GM12892 (cell line): ENCODE measurements at regions not wholly inside any gene's neighbourhood (a gene's known extent, or its start where the extent isn't known, plus 50 kb on each side); places are given as distances from the start of the nearest gene placed in this dataset.

ENCODE experiments used
- POLR2A ChIP-seq: IDR thresholded peaks from 2 replicates; pipeline ENCODE4 v1.6.1; 2011; ENCODE audit warnings: low read depth, low read length, control low read depth
- POLR2AphosphoS5 ChIP-seq: IDR thresholded peaks from 2 replicates; pipeline ENCODE4 v1.6.1; 2011; ENCODE audit warnings: low read depth, low read length, control low read depth

DNA sequence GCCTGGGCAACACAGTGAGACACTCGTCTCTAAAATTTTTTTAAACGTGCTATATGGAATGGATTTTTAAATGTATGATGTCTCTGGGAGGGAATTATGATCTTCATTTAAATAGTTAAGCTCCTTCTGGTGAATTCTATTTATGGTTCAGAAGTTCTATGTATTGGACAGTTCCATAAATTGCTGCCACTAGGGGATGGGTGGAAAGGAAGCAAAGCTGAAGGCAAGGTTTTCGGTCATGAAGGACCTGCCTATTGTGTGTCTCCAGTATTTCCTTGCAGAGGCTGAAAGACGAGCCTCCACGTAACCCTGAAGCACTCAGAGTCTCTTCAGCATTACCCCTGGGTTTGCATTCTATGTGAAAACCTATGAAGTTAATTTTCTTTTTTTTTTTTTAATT, 451.5 kb upstream of the FAT1 start:
- TF ChIP-seq POLR2AphosphoS5 (no peak), POLR2A (no peak)
